CD4-positive, CD25-positive, alpha-beta regulatory T cell (primary cell): ENCODE measurements at regions not wholly inside any gene's neighbourhood (a gene's known extent, or its start where the extent isn't known, plus 50 kb on each side); places are given as distances from the start of the nearest gene placed in this dataset.
"Not testable (repeated sequence)": the region's sequence is repeated elsewhere in the genome, so short reads cannot be mapped to it uniquely, and the experiment has no call there.

Source experiments
- ATAC-seq, 2 donors: fragments of 150-1000 bp; cut with Tn5 transposase; one replicate each; pipeline ENCODE4 v1.10.0; 2021; ENCODE audit warnings: low read depth in 2 of 2, moderate number of reproducible peaks in 2 of 2, moderate library complexity in 1 of 2
- DNase-seq, 3 donors: peaks; one replicate each; pipeline versions ENCODE4 v3.0.0 to v3.0.0-alpha.2; 2012 to 2022; ENCODE audit warnings: mixed read lengths in 1 of 3
- H3K27ac ChIP-seq: one replicate; pipeline ENCODE4 v1.7.0; 2013; ENCODE audit warnings: mild to moderate bottlenecking, low read length; ENCODE audit not compliant: insufficient read depth, poor library complexity, severe bottlenecking
- H3K27me3 ChIP-seq: one replicate; pipeline ENCODE4 v1.7.0; 2013; ENCODE audit warnings: low read length; ENCODE audit not compliant: control insufficient read depth, insufficient read depth
- H3K36me3 ChIP-seq: one replicate; pipeline ENCODE4 v1.7.0; 2013; ENCODE audit warnings: mild to moderate bottlenecking, low read length, moderate library complexity; ENCODE audit not compliant: control insufficient read depth, insufficient read depth
- H3K4me1 ChIP-seq: 2 replicates; pipeline ENCODE4 v1.7.0; 2013; ENCODE audit warnings: mild to moderate bottlenecking, low read length; ENCODE audit not compliant: insufficient read depth, control insufficient read depth, poor library complexity, severe bottlenecking
- H3K4me3 ChIP-seq: one replicate; pipeline ENCODE4 v1.7.0; 2013; ENCODE audit warnings: low read depth, mild to moderate bottlenecking, low read length, moderate library complexity
- H3K9me3 ChIP-seq, 2 experiments: 1 replicate in 1 of 2; 2 replicates in 1 of 2; pipeline ENCODE4 v1.7.0; 2013; ENCODE audit warnings: low read length in 2 of 2, mild to moderate bottlenecking in 1 of 2, moderate library complexity in 1 of 2; ENCODE audit not compliant: control insufficient read depth in 2 of 2
- H3K27ac Mint-ChIP-seq, 3 donors: one replicate each; pipeline ENCODE4 v1.8.0; 2020 to 2022; ENCODE audit warnings: mild to moderate bottlenecking in 3 of 3, mixed read lengths in 3 of 3, moderate library complexity in 2 of 3
- H3K27me3 Mint-ChIP-seq: one replicate; pipeline ENCODE4 v1.8.0; 2022; ENCODE audit warnings: mild to moderate bottlenecking, mixed read lengths
- H3K36me3 Mint-ChIP-seq: one replicate; pipeline ENCODE4 v1.8.0; 2020; ENCODE audit warnings: mixed read lengths
- H3K4me1 Mint-ChIP-seq, 4 donors: one replicate each; pipeline ENCODE4 v1.8.0; 2020 to 2022; ENCODE audit warnings: mixed read lengths in 4 of 4, mild to moderate bottlenecking in 1 of 4
- H3K4me3 Mint-ChIP-seq, 4 donors: one replicate each; pipeline ENCODE4 v1.8.0; 2020 to 2022; ENCODE audit warnings: mild to moderate bottlenecking in 4 of 4, mixed read lengths in 4 of 4, moderate library complexity in 3 of 4
- H3K9me3 Mint-ChIP-seq, 7 donors: one replicate each; pipeline ENCODE4 v1.8.0; 2020 to 2022; ENCODE audit warnings: mixed read lengths in 7 of 7, mild to moderate bottlenecking in 3 of 7, moderate library complexity in 2 of 7

- Mint-ChIP-seq H3K4me3 (no peak overlapping the region), H3K36me3 (no peaks in the 10 kb centered on the region), H3K27ac (no peak overlapping the region), H3K27me3 (peaks cover 20% of the 10 kb centered on the region), H3K9me3 (peaks cover 0 to 3% (median 0%) of the 10 kb centered on the region in 7 donors), H3K4me1 (no peaks in the 10 kb centered on the region)
- H3K9me3 ChIP-seq = no peaks in the 10 kb centered on the region
- peaks cover 2% of the 10 kb centered on the region for H3K27me3 ChIP-seq
- no peak for DNase-seq
- no peak overlapping the region for H3K4me3 ChIP-seq
- no peaks in the 10 kb centered on the region for H3K36me3 ChIP-seq
- ATAC-seq = no peak
- no peaks in the 10 kb centered on the region for H3K4me1 ChIP-seq
- no peak overlapping the region for H3K27ac ChIP-seq
These were observed 147.6 kb upstream of the BARHL2 start for GRCh38 chr1:90864681-90865080.

DNA sequence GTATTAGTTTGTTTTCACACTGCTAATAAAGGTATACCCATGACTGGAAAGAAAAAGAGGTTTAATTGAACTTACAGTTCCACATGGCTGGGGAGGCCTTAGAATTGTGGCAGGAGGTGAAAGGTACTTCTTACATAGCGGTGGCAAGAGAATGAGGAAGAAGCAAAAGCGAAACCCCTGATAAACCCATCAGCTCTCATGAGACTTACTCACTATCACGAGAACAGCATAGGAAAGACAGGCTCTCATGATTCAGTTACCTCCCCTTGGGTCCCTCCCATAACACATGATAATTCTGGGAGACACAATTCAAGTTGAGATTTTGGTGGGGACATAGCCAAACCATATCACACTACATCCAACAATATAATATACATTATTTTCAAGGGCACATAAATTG lies 145.7 kb upstream of the BARHL2 start:
- Histone ChIP-seq H3K36me3 (no peaks in the 10 kb centered on the region), H3K27me3 (peaks cover 2% of the 10 kb centered on the region), H3K4me1 (no peaks in the 10 kb centered on the region), H3K9me3 (no peaks in the 10 kb centered on the region), H3K4me3 (no peak overlapping the region), H3K27ac (no peak overlapping the region)
- no peaks in the 10 kb centered on the region for H3K36me3 Mint-ChIP-seq
- no peak overlapping the region for H3K4me3 Mint-ChIP-seq
- H3K27ac Mint-ChIP-seq = peak overlapping the region in 1 of 3 donors; percentile 52
- H3K27me3 Mint-ChIP-seq = peaks cover 16% of the 10 kb centered on the region
- no peak for DNase-seq
- ATAC-seq = no peak
- peaks cover 0 to 3% (median 0%) of the 10 kb centered on the region in 7 donors for H3K9me3 Mint-ChIP-seq
- no peaks in the 10 kb centered on the region for H3K4me1 Mint-ChIP-seq

- H3K4me1 ChIP-seq, H3K9me3 ChIP-seq, H3K4me3 Mint-ChIP-seq, H3K27ac ChIP-seq, H3K4me1 Mint-ChIP-seq, H3K36me3 ChIP-seq, H3K4me3 ChIP-seq, ATAC-seq, H3K27ac Mint-ChIP-seq, DNase-seq, H3K36me3 Mint-ChIP-seq, H3K27me3 ChIP-seq, H3K9me3 Mint-ChIP-seq: not testable (repeated sequence)
- H3K27me3 Mint-ChIP-seq = peaks cover 16% of the 10 kb centered on the region
These were observed 144.3 kb upstream of the BARHL2 start for GRCh38 chr1:90861421-90861820.

DNA sequence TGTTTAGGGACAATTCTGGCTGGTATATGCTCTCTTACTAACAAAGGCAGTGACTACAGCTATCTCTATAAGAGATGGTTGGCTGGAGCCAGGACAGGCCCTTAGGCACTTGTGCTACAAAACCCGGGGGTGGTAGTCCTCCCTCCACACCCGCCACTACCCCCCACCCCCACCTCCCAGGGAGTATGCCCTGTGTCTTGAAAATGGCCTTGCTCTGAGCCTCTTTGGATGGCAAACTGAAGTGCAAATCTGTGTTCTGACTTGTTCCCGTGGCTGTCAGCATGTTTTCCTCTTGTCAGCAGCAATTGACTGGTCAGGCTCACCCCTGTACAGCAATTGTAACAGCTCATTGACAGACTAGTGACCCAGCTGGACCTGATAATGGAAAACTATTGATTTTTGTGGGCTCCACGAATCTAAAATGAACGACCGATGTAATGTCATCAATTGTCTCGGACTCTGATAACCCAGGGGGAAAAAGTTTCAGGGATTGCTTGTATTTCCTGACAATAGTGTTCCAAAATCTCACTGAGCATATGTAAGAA lies 139.4 kb upstream of the BARHL2 start:
- no peak overlapping the region for H3K27ac ChIP-seq
- no peak overlapping the region for H3K4me3 Mint-ChIP-seq
- peaks cover 6% of the 10 kb centered on the region for H3K4me1 ChIP-seq
- H3K4me1 Mint-ChIP-seq = peaks cover 0 to 8% (median 0%) of the 10 kb centered on the region in 4 donors
- no peaks in the 10 kb centered on the region for H3K36me3 Mint-ChIP-seq
- H3K9me3 Mint-ChIP-seq = peaks cover 0 to 7% (median 0%) of the 10 kb centered on the region in 7 donors
- H3K36me3 ChIP-seq = no peaks in the 10 kb centered on the region
- H3K4me3 ChIP-seq = no peak overlapping the region
- peaks cover 33% of the 10 kb centered on the region for H3K27me3 Mint-ChIP-seq
- H3K27me3 ChIP-seq = peaks cover 25% of the 10 kb centered on the region
- no peak for DNase-seq
- ATAC-seq = no peak
- no peaks in the 10 kb centered on the region for H3K9me3 ChIP-seq
- no peak overlapping the region for H3K27ac Mint-ChIP-seq

GRCh38 chr1:90854397-90854924 lies 137.4 kb upstream of the BARHL2 start:
- no peaks in the 10 kb centered on the region for H3K9me3 ChIP-seq
- Mint-ChIP-seq H3K36me3 (no peaks in the 10 kb centered on the region), H3K27ac (no peak overlapping the region), H3K4me1 (peaks cover 0 to 14% (median 5%) of the 10 kb centered on the region in 4 donors), H3K27me3 (peaks cover 40% of the 10 kb centered on the region), H3K4me3 (no peak overlapping the region), H3K9me3 (peaks cover 0 to 9% (median 0%) of the 10 kb centered on the region in 7 donors)
- H3K27me3 ChIP-seq = peaks cover 33% of the 10 kb centered on the region
- peaks cover 19% of the 10 kb centered on the region for H3K4me1 ChIP-seq
- ATAC-seq (no peak), DNase-seq (no peak)
- no peak overlapping the region for H3K27ac ChIP-seq
- H3K4me3 ChIP-seq = no peak overlapping the region
- no peaks in the 10 kb centered on the region for H3K36me3 ChIP-seq

DNA sequence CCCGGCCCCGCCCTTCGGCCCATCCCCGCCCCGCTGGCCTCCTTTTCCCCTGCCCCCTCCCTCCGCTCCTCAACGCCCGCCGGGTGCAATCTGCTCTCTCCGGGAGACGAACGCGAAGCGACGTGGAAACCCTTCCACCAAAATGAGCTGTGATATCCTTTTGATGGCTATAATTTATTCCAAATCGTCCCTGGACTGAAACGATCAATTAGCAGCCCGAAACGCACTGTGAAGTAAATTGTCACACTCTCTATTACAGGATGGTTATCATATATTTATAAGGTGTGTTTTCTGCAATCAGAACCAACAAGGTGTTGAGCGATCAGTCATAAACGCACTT lies 134.6 kb upstream of the BARHL2 start:
- Histone ChIP-seq H3K4me3 (peak overlapping the region; percentile 56), H3K27me3 (peaks cover 47% of the 10 kb centered on the region), H3K36me3 (no peaks in the 10 kb centered on the region), H3K4me1 (peaks cover 19% of the 10 kb centered on the region), H3K9me3 (no peaks in the 10 kb centered on the region), H3K27ac (no peak overlapping the region)
- Mint-ChIP-seq H3K27ac (no peak overlapping the region), H3K36me3 (no peaks in the 10 kb centered on the region), H3K4me1 (peaks cover 0 to 14% (median 5%) of the 10 kb centered on the region in 4 donors), H3K4me3 (peak overlapping the region; percentile 40 to 89 (median 82)), H3K27me3 (peaks cover 67% of the 10 kb centered on the region), H3K9me3 (peaks cover 0 to 14% (median 0%) of the 10 kb centered on the region in 7 donors)
- no peak for DNase-seq
- ATAC-seq = no peak

- Histone ChIP-seq H3K27ac (no peak overlapping the region), H3K4me1 (peaks cover 19% of the 10 kb centered on the region), H3K9me3 (no peaks in the 10 kb centered on the region), H3K27me3 (peaks cover 47% of the 10 kb centered on the region), H3K4me3 (peak overlapping the region; percentile 70), H3K36me3 (no peaks in the 10 kb centered on the region)
- Mint-ChIP-seq H3K4me1 (peaks cover 0 to 14% (median 5%) of the 10 kb centered on the region in 4 donors), H3K9me3 (peaks cover 0 to 14% (median 0%) of the 10 kb centered on the region in 7 donors), H3K4me3 (peak overlapping the region; percentile 82 to 92 (median 84)), H3K27me3 (peaks cover 72% of the 10 kb centered on the region), H3K36me3 (no peaks in the 10 kb centered on the region), H3K27ac (no peak overlapping the region)
- ATAC-seq (peak; percentile 92 to 96), DNase-seq (peak; percentile 50 to 81 (median 53))
These were observed 134.0 kb upstream of the BARHL2 start for GRCh38 chr1:90850898-90851710.
